Liver (tissue), 6 donors: ENCODE measurements at regions not wholly inside any gene's neighbourhood (a gene's known extent, or its start where the extent isn't known, plus 50 kb on each side); places are given as distances from the start of the nearest gene placed in this dataset.

ENCODE experiments used
- DNase-seq: peaks from one replicate; pipeline ENCODE4 v3.0.0-alpha.2; 2017; ENCODE audit warnings: low spot score
- H3K27ac ChIP-seq, 2 donors: one replicate each; pipeline ENCODE4 v1.7.0; 2013; ENCODE audit warnings: inconsistent platforms in 2 of 2, low read length in 2 of 2, control low read depth in 1 of 2, low read depth in 1 of 2, mild to moderate bottlenecking in 1 of 2
- H3K27me3 ChIP-seq, 4 donors: one replicate each; pipeline versions ENCODE4 v1.6.1 to v1.7.0; 2013; ENCODE audit warnings: low read length in 3 of 4, inconsistent platforms in 1 of 4, mild to moderate bottlenecking in 1 of 4, moderate library complexity in 1 of 4; ENCODE audit not compliant: control insufficient read depth in 4 of 4, insufficient read depth in 4 of 4
- H3K36me3 ChIP-seq, 4 donors: one replicate each; pipeline versions ENCODE4 v1.6.1 to v1.7.0; 2013; ENCODE audit warnings: low read length in 3 of 4, mild to moderate bottlenecking in 3 of 4, low read depth in 1 of 4, moderate library complexity in 1 of 4; ENCODE audit not compliant: control insufficient read depth in 4 of 4, insufficient read depth in 3 of 4
- H3K4me1 ChIP-seq, 4 donors: one replicate each; pipeline versions ENCODE4 v1.6.1 to v1.7.0; 2013; ENCODE audit warnings: low read length in 3 of 4, mild to moderate bottlenecking in 3 of 4, moderate library complexity in 1 of 4; ENCODE audit not compliant: control insufficient read depth in 4 of 4, insufficient read depth in 4 of 4
- H3K4me3 ChIP-seq, 3 donors: one replicate each; pipeline versions ENCODE4 v1.6.1 to v1.7.0; 2013; ENCODE audit warnings: low read length in 3 of 3, control low read depth in 1 of 3, low read depth in 1 of 3, mild to moderate bottlenecking in 1 of 3
- H3K9ac ChIP-seq, 2 donors: one replicate each; pipeline ENCODE4 v1.7.0; 2013; ENCODE audit warnings: low read length in 2 of 2, mild to moderate bottlenecking in 2 of 2, moderate library complexity in 2 of 2, control low read depth in 1 of 2, low read depth in 1 of 2
- H3K9me3 ChIP-seq, 4 donors: one replicate each; pipeline versions ENCODE4 v1.6.1 to v1.7.0; 2013; ENCODE audit warnings: low read length in 3 of 4; ENCODE audit not compliant: control insufficient read depth in 4 of 4
- EGR1 ChIP-seq, 2 donors: IDR thresholded peaks; 2 replicates each; pipeline ENCODE4 v1.6.1; 2016 to 2018; ENCODE audit warnings: antibody characterized with exemption in 2 of 2, low read depth in 2 of 2
- FOXA1 ChIP-seq: IDR thresholded peaks from 2 replicates; pipeline ENCODE4 v1.6.1; 2016; ENCODE audit warnings: antibody characterized with exemption
- GABPA ChIP-seq, 2 donors: IDR thresholded peaks in 1 of 2; conservative IDR thresholded peaks in 1 of 2; 2 replicates each; pipeline ENCODE4 v1.6.1; 2016; ENCODE audit warnings: antibody characterized with exemption in 2 of 2, mild to moderate bottlenecking in 1 of 2, moderate library complexity in 1 of 2
- HNF4A ChIP-seq, 2 donors: conservative IDR thresholded peaks; 2 replicates each; pipeline ENCODE4 v1.6.1; 2016; ENCODE audit warnings: antibody characterized with exemption in 2 of 2, mild to moderate bottlenecking in 2 of 2
- HNF4G ChIP-seq: IDR thresholded peaks from 2 replicates; pipeline ENCODE4 v1.6.1; 2016; ENCODE audit warnings: antibody characterized with exemption
- MAX ChIP-seq: IDR thresholded peaks from 2 replicates; pipeline ENCODE4 v1.6.1; 2016; ENCODE audit warnings: antibody characterized with exemption
- NR2F2 ChIP-seq: IDR thresholded peaks from 2 replicates; pipeline ENCODE4 v1.6.1; 2016; ENCODE audit warnings: antibody characterized with exemption
- RAD21 ChIP-seq, 2 donors: IDR thresholded peaks; 2 replicates each; pipeline ENCODE4 v1.6.1; 2016; ENCODE audit warnings: antibody characterized with exemption in 2 of 2, mild to moderate bottlenecking in 2 of 2
- REST ChIP-seq: IDR thresholded peaks from 2 replicates; pipeline ENCODE4 v1.6.1; 2016; ENCODE audit warnings: antibody characterized with exemption, mild to moderate bottlenecking
- RXRA ChIP-seq, 2 donors: IDR thresholded peaks; 2 replicates each; pipeline ENCODE4 v1.6.1; 2017 to 2018; ENCODE audit warnings: antibody characterized with exemption in 2 of 2, mild to moderate bottlenecking in 1 of 2
- SP1 ChIP-seq: IDR thresholded peaks from 2 replicates; pipeline ENCODE4 v1.6.1; 2018; ENCODE audit warnings: antibody characterized with exemption, mild to moderate bottlenecking
- YY1 ChIP-seq: IDR thresholded peaks from 2 replicates; pipeline ENCODE4 v1.6.1; 2016; ENCODE audit warnings: antibody characterized with exemption, mild to moderate bottlenecking
- ZBTB33 ChIP-seq: IDR thresholded peaks from 2 replicates; pipeline ENCODE4 v1.6.1; 2016; ENCODE audit warnings: antibody characterized with exemption
- donor health status: healthy.
- donor health status: healthy.
- donor health status: healthy.

GRCh38 chr1:78358165-78358564 is 132.6 kb upstream of the PTGFR start (continued):
- TF ChIP-seq REST (no peak), EGR1 (IDR thresholded peaks at IDR 0.05; ENCODE audit: low read depth in 2 of 2) (no peak)

GRCh38 chr1:78359666-78360065 is 131.1 kb upstream of the PTGFR start:
- Histone ChIP-seq H3K9ac (no peak overlapping the region), H3K4me3 (no peak overlapping the region), H3K27ac (no peak overlapping the region), H3K9me3 (no peaks in the 10 kb centered on the region), H3K27me3 (no peaks in the 10 kb centered on the region), H3K36me3 (no peaks in the 10 kb centered on the region), H3K4me1 (no peaks in the 10 kb centered on the region)
- no peak for TF ChIP-seq YY1
- TF ChIP-seq RAD21 (IDR thresholded peaks at IDR 0.05): no peak
- no peak for TF ChIP-seq HNF4G
- TF ChIP-seq FOXA1: no peak
- no peak for TF ChIP-seq GABPA (IDR thresholded peaks at IDR 0.05 in 1 of 2, conservative IDR thresholded peaks at IDR 0.05 in 1 of 2)
- no peak for TF ChIP-seq EGR1 (IDR thresholded peaks at IDR 0.05; ENCODE audit: low read depth in 2 of 2)
- TF ChIP-seq MAX: no peak
- TF ChIP-seq SP1: no peak
- no peak for TF ChIP-seq ZBTB33
- no peak for TF ChIP-seq RXRA (IDR thresholded peaks at IDR 0.05)
- TF ChIP-seq HNF4A (conservative IDR thresholded peaks at IDR 0.05): no peak
- TF ChIP-seq NR2F2: no peak
- no peak for TF ChIP-seq REST
- no peak for DNase-seq
